NCI-H2227 (cell line): ENCODE measurements at regions not wholly inside any gene's neighbourhood (a gene's known extent, or its start where the extent isn't known, plus 50 kb on each side); places are given as distances from the start of the nearest gene placed in this dataset.

Experiments used
- DNase-seq: peaks from one replicate; lab custom pipeline; 2025; ENCODE audit not compliant: unreplicated experiment; lab: John Stamatoyannopoulos, UW

DNA sequence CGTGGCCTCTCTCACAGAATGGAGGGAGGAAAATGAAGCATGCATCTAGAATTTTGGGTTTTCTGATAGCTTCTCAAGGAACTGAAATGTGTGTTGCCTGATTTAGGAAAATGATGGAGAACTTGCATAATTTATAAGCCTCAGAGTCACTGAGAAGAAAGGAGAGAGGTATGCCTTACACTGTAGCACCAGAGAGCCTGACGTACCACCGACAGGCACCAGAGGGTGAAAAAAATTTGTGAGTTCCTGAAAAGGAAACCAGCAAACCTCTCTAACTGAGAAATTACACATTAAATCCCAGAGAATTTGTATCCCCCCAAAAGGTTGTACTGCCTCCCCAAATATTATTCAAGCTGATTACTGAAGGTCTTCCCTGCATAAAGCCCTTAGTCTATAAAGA is 915.3 kb upstream of the SLITRK6 start:
- DNase-seq: no peak

GRCh38 chr13:86725105-86725504 is 925.9 kb upstream of the SLITRK6 start:
- DNase-seq: peak; percentile 5

GRCh38 chr13:86729206-86729605 is 930.0 kb upstream of the SLITRK6 start:
- DNase-seq: no peak

GRCh38 chr13:86731987-86732386 is 932.8 kb upstream of the SLITRK6 start:
- no peak for DNase-seq

- DNase-seq: no peak
Observed at GRCh38 chr13:86737334-86737932, 933.7 kb upstream of the SLITRK5 start.

GRCh38 chr13:86741762-86742285 is 929.3 kb upstream of the SLITRK5 start:
- DNase-seq: no peak

- no peak for DNase-seq
Observed at GRCh38 chr13:86757236-86757978, 913.8 kb upstream of the SLITRK5 start.

- no peak for DNase-seq
Observed at GRCh38 chr13:86758116-86758515, 913.1 kb upstream of the SLITRK5 start.

DNA sequence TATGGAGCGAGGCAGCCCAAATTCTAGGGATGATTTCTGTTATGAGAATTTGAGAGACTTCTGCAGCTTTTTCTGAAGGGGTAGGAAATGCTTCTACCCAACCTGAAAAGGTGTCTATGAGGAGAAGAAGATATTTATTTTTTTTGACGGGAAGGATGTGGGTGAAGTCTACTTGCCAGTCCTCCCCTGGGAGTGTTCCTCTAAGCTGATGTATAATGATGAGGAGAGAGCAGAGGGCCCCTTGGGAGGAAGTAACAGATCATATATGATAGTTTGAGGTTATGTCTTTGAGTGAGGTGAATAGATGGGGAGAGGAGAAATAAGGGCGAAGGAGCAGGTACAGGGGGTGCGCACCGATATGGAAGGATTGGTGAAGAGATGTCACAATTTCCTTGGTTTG is 910.6 kb upstream of the SLITRK5 start:
- no peak for DNase-seq

DNA sequence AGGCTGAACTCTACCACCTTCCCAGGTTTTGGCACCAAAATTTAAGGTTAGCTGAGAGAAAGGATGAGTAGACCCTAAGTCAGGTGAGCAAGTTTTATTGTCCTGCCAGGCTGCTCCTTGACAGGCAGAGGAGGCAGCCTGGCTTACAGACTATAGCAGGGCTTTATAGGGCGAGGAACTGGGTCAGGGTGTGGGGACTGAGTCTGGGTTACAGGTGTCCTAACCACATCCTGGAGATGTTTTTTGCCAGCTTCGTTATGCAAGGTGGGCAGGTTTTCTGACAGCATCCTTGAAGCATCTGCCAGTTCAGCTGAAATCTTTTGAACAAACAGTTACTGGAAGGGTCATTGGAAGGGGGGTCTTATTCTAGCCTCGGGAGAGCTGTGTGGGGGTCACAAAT is 905.7 kb upstream of the SLITRK5 start:
- DNase-seq: no peak

GRCh38 chr13:86788616-86789015 is 882.6 kb upstream of the SLITRK5 start:
- no peak for DNase-seq

GRCh38 chr13:86792153-86792651 is 879.0 kb upstream of the SLITRK5 start:
- DNase-seq: no peak

DNA sequence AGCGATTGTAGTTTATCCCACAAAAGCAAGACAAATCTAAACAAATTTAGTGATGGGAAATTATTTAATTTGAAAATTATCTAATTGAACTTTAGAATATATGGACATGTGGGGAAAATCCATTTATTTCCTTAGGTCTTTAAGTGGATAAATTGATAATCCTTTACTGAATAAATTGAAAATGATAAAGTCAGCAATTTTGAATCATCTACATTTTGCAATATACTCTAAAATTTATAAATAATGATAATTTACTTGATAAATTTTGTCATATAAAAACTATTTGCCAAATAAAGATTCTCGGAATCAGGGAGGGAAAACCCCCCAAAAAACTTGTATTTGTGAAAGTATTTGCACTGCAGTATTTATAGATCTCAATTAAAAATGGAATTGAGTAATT is 875.3 kb upstream of the SLITRK5 start:
- no peak for DNase-seq

- DNase-seq: no peak
Observed at GRCh38 chr13:86810361-86810760, 860.8 kb upstream of the SLITRK5 start.

DNA sequence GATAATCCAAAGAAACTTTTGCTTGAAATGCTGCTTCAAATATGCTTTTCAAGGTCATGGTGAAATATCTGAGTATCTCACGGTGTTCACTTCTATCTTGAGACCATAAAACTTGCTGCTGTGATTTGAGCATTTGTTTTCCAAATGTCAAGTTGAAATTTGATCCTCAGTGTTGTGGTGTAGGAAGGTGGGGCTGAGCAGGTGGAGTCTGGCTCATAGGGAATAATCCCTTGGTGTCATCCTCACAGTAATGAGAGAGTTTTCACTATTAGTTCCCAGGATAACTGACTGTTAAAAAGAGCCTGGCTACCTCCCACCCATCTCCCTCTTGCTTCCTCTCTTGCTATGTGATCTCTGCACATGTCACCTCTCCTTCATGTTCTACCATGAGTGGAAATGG is 858.0 kb upstream of the SLITRK5 start:
- no peak for DNase-seq

DNA sequence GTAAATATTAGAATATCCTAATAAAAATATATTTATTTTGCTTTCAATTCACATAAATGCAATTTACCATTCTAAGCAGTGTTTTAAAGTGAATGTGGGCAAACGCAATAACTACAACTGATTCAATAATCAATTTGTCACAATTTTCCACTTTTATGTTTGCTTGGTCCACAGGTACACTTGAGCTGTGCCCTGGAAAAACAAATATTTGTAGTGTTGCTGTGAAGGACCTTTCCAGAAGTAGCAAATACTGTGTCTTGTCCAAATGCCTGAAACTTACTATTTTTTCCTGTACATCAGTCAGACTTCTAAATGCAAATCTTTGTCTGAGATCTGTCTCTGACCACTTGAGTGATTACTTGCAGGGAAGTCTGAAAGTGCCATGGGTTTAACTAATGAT is 845.8 kb upstream of the SLITRK5 start:
- DNase-seq: no peak

- DNase-seq: no peak
Observed at GRCh38 chr13:86826232-86826631, 844.9 kb upstream of the SLITRK5 start.

DNA sequence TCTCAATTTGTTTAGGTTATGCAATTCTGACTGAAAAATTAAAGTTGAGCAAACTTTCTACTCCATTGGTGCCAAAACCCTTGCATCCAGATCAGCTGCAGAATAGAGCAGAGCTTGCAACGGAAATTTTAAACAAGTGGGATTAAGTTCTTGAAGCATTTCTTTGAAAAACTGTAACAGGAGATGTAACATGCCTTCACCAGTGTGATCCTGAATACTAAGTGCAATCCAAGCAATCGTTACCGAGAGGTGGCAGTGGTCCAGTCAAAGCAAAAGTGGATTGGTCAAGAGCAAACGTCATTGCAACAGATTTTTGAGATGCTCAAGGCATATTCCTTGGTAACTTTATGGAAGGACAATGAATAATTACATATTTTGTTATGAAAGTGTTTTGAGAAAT is 841.1 kb upstream of the SLITRK5 start:
- DNase-seq: no peak

GRCh38 chr13:86831084-86831483 is 840.1 kb upstream of the SLITRK5 start:
- DNase-seq: no peak

- no peak for DNase-seq
Observed at GRCh38 chr13:86838411-86839120, 832.6 kb upstream of the SLITRK5 start.

DNA sequence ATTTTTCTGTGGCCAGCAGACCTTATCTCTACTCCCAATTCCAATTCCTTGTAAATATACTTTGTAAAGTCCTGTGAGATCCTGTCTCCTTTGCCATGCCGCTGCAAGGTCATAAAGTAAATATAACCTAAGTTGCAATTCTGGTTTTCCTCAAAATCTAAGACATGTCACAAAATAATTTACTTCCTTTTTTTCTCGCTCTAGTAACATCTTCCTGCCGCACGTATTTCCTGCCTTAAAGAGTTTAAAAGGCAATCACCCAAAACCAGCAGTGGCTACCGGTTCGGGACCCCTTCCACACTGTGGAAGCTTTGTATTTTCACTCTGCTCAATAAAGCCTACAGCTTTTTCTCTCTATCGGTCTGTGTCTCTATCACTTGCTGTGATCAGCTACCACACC is 832.0 kb upstream of the SLITRK5 start:
- no peak for DNase-seq
